G401.6 (cell line): ENCODE measurements at regions not wholly inside any gene's neighbourhood (a gene's known extent, or its start where the extent isn't known, plus 50 kb on each side); places are given as distances from the start of the nearest gene placed in this dataset.

Experiments
- FAIRE-seq: peaks from 2 replicates; lab custom pipeline; 2012; peaks lifted over from hg19 to GRCh38; lab: Jason Lieb, UNC

DNA sequence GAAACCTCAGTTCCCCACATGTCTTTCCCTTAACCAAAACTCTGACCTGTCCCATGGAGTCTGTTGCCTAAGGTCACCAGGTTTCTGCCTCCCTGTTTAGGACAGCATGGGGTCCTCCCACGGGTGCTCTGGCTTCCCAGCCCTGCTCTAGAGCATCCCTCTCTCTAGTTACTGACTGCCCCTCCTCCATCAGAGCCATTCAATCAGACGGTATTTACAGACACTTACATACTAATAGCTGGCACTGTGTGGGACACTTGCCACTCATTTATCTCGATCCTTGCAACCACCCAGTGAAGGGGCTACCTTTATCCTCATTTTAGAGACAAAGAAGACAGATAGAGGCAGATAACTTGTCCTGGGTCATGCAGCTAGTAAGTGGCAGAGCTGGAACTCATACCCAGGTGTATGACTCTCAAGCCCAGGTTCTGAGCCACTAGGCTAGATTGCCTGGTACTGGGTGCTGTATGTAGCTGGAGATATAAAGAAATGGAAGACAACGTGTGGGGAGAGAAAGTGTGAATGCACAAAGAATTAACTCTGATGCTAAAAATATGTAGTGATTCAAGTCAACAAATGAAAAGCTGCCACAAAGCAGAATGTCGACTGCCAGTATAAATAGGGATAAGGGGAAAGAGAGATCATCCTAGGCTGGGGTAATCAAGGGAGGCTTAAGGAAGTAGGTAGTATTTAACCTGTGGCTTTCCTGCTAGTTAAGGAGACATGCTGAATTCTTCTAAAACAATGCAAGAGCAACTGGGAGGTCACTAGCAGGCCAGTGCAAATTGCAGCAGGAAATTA is 52.5 kb upstream of the PDE8B start:
- FAIRE-seq: no peak

DNA sequence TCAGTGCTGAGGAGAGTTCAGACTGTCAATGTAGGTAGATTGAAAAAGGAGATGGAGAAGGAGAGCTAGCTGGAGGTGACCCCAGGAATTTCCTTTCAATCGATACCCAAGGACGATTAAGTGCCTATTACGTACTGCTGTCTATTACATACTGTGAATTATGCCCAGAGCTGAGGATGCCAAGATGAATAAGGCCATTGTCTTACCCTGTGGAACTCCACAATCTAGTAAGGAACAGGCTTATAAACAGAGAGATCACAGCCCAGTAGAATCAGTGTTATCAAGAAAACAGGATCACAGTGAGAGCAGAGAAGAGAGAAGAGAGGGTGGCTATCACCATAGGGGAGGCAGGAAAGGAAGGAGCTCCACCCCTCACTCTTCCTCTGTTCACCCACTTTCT is 54.1 kb upstream of the PDE8B start:
- no peak for FAIRE-seq

DNA sequence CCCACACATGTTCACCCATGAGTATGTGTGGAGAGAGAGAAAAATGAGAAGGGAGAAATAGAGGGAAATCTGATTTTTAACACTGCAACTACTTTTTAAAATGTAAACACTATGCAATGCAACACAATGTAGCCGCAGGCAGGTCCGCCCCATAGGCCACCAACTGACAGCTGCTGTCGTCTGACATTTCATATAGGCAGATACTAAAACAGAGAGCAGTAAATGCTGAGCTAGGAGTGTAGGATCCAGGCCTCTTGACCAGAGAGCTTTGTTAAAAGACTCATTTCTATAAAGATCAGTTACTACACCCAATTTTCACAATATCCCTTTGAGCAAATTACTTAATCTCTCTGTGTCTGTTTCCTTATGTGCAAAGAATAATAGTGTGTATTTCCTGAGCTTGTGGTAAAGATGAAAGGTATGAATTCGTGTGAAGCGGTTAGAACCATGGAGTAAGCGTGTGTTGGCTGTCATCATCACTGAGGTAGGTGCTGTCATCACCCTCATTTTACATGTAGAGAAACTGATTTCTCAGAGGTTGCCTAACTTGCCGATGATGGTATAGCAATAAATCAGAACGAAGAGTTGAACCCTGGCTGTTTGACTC is 55.2 kb upstream of the PDE8B start:
- FAIRE-seq: no peak

DNA sequence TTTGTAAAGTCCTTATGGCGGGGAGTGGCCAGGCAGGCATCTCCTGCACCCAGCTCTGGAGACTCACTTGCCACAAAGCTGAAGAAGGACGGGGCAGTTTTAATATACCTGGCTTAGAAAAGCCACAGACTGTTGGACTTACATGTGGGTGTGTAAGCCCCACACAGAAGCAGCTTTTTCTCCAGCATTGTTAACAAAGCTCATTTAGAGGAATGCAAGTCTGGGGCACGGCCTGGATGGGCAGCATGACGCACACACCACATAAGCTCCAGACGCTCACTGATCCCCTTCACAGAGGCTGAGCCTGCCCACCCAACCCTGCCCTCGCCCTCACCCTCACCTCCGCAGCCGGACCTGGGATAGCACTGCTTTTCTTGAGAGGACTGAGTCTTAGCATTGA is 58.0 kb upstream of the PDE8B start:
- FAIRE-seq: no peak

DNA sequence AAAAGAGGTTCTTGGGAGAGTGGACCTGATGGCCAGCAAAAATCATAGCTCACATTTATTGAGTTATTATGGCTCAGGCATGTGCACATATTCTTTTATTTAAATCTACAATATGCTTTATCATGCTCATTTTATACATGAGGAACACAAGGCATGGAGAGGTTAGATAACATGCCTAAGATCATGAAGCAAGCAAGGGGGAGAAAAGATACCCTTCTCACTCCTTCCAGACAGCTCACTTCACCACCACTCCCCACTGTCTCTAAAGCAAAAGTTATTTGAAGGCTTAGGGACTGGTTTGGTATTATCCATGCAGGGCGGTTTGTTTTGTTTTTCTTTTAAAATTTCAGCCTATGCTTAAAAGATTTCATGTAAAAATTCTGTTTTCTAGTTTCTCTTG is 59.0 kb upstream of the PDE8B start:
- FAIRE-seq: no peak

DNA sequence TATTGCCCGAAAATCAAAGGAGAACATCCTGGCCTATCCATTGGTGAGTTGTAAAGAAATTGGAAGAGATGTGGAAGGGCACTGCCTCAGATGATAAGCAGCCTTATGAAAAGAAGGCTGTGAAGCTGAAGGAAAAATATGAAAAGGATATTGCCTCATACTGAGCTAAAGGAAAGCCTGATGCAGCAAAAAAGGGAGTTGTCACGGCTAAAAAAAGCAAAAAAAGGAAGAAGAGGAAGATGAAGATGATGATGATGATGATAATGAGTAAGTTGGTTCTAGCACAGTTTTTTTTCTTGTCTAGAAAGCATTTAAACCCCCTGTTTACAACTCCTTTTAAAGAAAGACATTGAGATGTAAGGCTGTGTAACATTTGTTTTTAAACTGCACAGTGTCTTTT is 59.8 kb upstream of the ZBED3 start:
- FAIRE-seq: no peak

DNA sequence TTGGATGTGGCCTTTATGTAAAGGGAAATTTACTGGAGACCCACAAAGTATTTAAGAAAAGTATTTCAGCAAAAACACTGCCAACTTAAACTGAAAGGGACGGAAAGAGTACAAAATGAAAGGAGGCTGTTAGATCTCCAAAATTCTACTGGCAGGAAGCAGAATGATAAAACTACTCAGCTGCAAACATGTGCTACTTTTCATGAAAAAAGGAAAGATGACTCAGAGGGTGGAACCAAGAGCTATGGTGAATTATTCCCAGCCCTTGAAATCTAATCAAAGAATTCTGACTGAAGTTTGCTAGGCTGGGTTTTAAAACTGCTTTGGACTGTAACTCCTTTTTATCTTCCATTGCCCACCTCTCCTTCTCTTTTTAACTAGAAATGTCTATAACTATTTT is 58.6 kb upstream of the ZBED3 start:
- no peak for FAIRE-seq

DNA sequence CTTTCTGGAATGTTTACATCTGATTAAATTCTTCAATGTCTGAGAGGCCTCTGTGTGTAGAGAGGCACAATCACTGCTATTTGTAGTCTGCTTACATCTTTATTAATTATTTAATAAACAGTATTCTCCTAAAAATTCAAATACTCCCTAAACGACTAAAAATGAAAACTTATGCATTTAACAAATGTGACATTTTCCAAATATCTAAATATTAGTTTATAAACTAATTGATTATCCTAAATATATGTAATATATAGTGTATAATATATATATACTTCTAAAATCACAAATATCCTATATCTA is 57.7 kb upstream of the ZBED3 start:
- FAIRE-seq: no peak

DNA sequence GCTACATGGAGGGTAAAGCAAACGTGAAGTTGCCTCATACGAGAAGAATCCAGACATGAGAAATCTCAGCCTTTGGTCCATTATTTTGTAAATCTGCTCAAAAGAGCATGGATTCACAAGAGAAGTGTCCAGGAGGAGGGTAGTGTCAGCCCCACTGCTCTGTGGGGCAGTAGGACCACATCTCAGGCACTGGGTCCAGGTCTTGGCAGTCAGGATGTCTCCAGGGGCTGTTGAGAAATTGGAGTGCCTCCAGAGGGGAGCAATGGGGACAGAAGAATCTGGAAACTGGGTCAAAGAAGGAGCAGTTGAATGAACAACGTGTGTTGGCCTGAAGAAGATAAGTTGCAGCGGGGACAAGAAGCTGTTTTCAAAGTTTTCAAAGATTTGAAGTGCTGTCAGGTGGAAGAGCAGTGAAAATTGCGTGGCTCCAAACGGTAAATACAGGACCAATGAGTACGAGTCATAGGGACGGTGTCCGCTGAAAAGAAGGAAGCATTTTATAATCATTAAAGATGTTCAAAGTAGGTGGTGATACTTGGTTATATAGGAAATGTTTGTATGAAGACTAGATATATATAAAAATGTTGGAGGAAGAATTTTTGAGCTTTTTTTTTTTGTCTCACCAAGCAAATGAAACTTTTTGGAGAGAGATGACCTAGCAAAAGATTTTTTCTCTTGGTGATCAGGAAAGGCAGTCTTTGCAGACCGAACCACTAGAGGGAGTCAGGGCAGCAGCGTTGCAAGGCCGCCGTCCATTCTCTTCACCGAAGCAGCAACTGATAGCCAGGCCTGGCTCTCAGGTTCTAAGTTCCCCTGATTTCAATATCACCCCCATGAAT is 57.1 kb upstream of the ZBED3 start:
- FAIRE-seq: peak; percentile 96

DNA sequence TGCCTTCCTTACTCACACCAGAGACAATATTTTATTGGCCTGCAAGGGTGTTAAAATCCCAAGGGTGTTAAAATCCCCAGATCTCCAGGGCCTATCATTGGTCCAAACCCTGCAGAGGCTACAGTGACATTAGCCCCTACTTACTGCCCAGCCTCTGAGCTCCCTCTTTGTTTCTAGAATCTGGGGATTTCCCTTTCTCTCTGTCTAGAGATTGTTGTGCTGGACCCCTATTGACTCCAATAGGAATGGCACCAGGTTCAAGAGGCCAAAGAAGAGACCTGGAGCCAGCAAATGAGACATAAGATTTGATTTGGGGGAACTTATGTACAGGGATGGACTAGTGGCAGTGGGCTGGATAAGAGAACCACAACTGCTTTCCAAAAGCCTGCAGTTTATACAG is 53.3 kb upstream of the ZBED3 start:
- FAIRE-seq: no peak

DNA sequence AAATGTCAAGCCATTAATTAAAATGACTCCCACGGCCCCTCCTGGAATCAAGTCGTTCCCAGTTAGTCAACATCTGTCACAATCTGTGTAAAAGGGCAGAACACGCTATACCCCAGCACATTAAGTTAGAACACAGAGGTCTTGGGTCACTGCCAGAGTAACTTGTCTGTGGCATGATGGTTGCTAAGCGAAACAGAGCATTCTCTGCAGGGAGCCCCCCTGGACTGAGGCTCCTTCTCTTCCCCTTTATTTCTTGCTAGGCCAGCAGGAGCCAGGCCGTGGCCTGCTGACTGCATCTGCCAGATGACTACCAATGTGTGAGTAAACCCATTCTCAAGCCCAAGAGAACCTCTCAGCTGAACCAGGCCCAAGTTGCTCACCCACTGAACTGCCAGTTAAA is 51.9 kb upstream of the ZBED3 start:
- no peak for FAIRE-seq
